H9 (cell line): ENCODE measurements at regions not wholly inside any gene's neighbourhood (a gene's known extent, or its start where the extent isn't known, plus 50 kb on each side); places are given as distances from the start of the nearest gene placed in this dataset.

ENCODE experiments used
- DNase-seq: peaks from one replicate; pipeline ENCODE4 v3.0.0-alpha.2; 2017
- H2AFZ ChIP-seq: one replicate; pipeline ENCODE4 v1.6.1; 2013; ENCODE audit warnings: mild to moderate bottlenecking, low read length, control low read depth, moderate library complexity
- H2AK5ac ChIP-seq: 2 replicates; pipeline ENCODE4 v1.6.1; 2013; ENCODE audit warnings: low read length, control low read depth, mixed read lengths; ENCODE audit not compliant: insufficient read length
- H2BK120ac ChIP-seq: one replicate; pipeline ENCODE4 v1.6.1; 2013; ENCODE audit warnings: low read depth, mild to moderate bottlenecking, low read length, control low read depth, inconsistent platforms; ENCODE audit not compliant: poor library complexity, severe bottlenecking
- H2BK12ac ChIP-seq: 2 replicates; pipeline ENCODE4 v1.6.1; 2013; ENCODE audit warnings: low read length, control low read depth, mixed read lengths, low read depth; ENCODE audit not compliant: insufficient read length
- H2BK15ac ChIP-seq: 2 replicates; pipeline ENCODE4 v1.6.1; 2013; ENCODE audit warnings: low read depth, low read length, control low read depth
- H2BK20ac ChIP-seq: one replicate; pipeline ENCODE4 v1.6.1; 2013; ENCODE audit warnings: low read depth, mild to moderate bottlenecking, low read length, control low read depth, inconsistent platforms; ENCODE audit not compliant: poor library complexity, severe bottlenecking
- H2BK5ac ChIP-seq: 2 replicates; pipeline ENCODE4 v1.6.1; 2013; ENCODE audit warnings: low read length, control low read depth, mixed read lengths; ENCODE audit not compliant: insufficient read length
- H3K14ac ChIP-seq: 2 replicates; pipeline ENCODE4 v1.6.1; 2013; ENCODE audit warnings: low read length, control low read depth; ENCODE audit not compliant: insufficient read depth
- H3K18ac ChIP-seq: 2 replicates; pipeline ENCODE4 v1.6.1; 2013; ENCODE audit warnings: low read depth, mild to moderate bottlenecking, mixed read lengths, low read length, control low read depth; ENCODE audit not compliant: insufficient read length
- H3K23ac ChIP-seq: 2 replicates; pipeline ENCODE4 v1.6.1; 2013; ENCODE audit warnings: low read length, control low read depth, mixed read lengths, low read depth; ENCODE audit not compliant: insufficient read length
- H3K23me2 ChIP-seq: 2 replicates; pipeline ENCODE4 v1.6.1; 2013; ENCODE audit warnings: low read depth, mild to moderate bottlenecking, mixed read lengths, low read length, control low read depth; ENCODE audit not compliant: insufficient read length, poor library complexity, severe bottlenecking
- H3K27ac ChIP-seq: 2 replicates; pipeline ENCODE4 v1.5.1; 2013; ENCODE audit warnings: low read length, control low read depth, mixed read lengths, low read depth; ENCODE audit not compliant: insufficient read length
- H3K27me3 ChIP-seq: 2 replicates; pipeline ENCODE4 v1.6.1; 2013; ENCODE audit warnings: low read length, control low read depth, inconsistent platforms; ENCODE audit not compliant: insufficient read depth
- H3K4ac ChIP-seq: 2 replicates; pipeline ENCODE4 v1.6.1; 2013; ENCODE audit warnings: low read depth, mild to moderate bottlenecking, control low read depth, inconsistent platforms, low read length, moderate library complexity
- H3K4me1 ChIP-seq: 2 replicates; pipeline ENCODE4 v1.6.1; 2013; ENCODE audit warnings: low read length, control low read depth, inconsistent platforms; ENCODE audit not compliant: insufficient read depth
- H3K4me2 ChIP-seq: 2 replicates; pipeline ENCODE4 v1.6.1; 2013; ENCODE audit warnings: low read length, control low read depth, mixed read lengths; ENCODE audit not compliant: insufficient read length, insufficient read depth
- H3K56ac ChIP-seq: 2 replicates; pipeline ENCODE4 v1.6.1; 2013; ENCODE audit warnings: low read depth, mild to moderate bottlenecking, mixed read lengths, low read length, control low read depth; ENCODE audit not compliant: insufficient read length
- H3K79me1 ChIP-seq: 2 replicates; pipeline ENCODE4 v1.6.1; 2013; ENCODE audit warnings: low read depth, mild to moderate bottlenecking, moderate library complexity, low read length, control low read depth, inconsistent platforms; ENCODE audit not compliant: insufficient read depth, poor library complexity, severe bottlenecking
- H3K79me2 ChIP-seq: 2 replicates; pipeline ENCODE4 v1.6.1; 2013; ENCODE audit warnings: low read length, control low read depth, inconsistent platforms; ENCODE audit not compliant: insufficient read depth
- H3K9ac ChIP-seq: 2 replicates; pipeline ENCODE4 v1.6.1; 2013; ENCODE audit warnings: low read length, control low read depth, mixed read lengths; ENCODE audit not compliant: insufficient read length; ENCODE audit errors: extremely low read depth
- H3K9me3 ChIP-seq: one replicate; pipeline ENCODE4 v1.6.1; 2013; ENCODE audit warnings: low read depth, low read length, inconsistent platforms; ENCODE audit not compliant: control insufficient read depth
- H3T11ph ChIP-seq: one replicate; pipeline ENCODE4 v1.6.1; 2013; ENCODE audit warnings: mild to moderate bottlenecking, low read length, control low read depth, inconsistent platforms
- H4K20me1 ChIP-seq: one replicate; pipeline ENCODE4 v1.6.1; 2013; ENCODE audit not compliant: control insufficient read depth, insufficient read length, insufficient read depth
- H4K5ac ChIP-seq: 2 replicates; pipeline ENCODE4 v1.6.1; 2013; ENCODE audit warnings: low read depth, mild to moderate bottlenecking, mixed read lengths, low read length, control low read depth; ENCODE audit not compliant: insufficient read length
- H4K8ac ChIP-seq: replicated peaks from 2 replicates; pipeline ENCODE4 v1.6.1; 2013; ENCODE audit warnings: low read length, control low read depth, mixed read lengths, low read depth; ENCODE audit not compliant: insufficient read length
- H4K91ac ChIP-seq: 2 replicates; pipeline ENCODE4 v1.6.1; 2013; ENCODE audit warnings: low read depth, mild to moderate bottlenecking, moderate library complexity, mixed read lengths, low read length, control low read depth; ENCODE audit not compliant: insufficient read length
- H3K27ac Mint-ChIP-seq, 3 experiments: 2 replicates in 2 of 3; 3 replicates in 1 of 3; pipeline ENCODE4 v1.8.0; 2020 to 2021; ENCODE audit warnings: mixed read lengths in 3 of 3, mild to moderate bottlenecking in 1 of 3, moderate library complexity in 1 of 3
- H3K27me3 Mint-ChIP-seq: 2 replicates; pipeline ENCODE4 v1.8.0; 2021; ENCODE audit warnings: low read depth, mild to moderate bottlenecking, moderate library complexity, mixed read lengths
- H3K36me3 Mint-ChIP-seq, 3 experiments: 2 replicates in 2 of 3; 3 replicates in 1 of 3; pipeline ENCODE4 v1.8.0; 2020 to 2021; ENCODE audit warnings: low read depth in 3 of 3, mixed read lengths in 3 of 3; ENCODE audit not compliant: insufficient read depth in 1 of 3
- H3K4me1 Mint-ChIP-seq, 2 experiments: 2 replicates each; pipeline ENCODE4 v1.8.0; 2020; ENCODE audit warnings: mixed read lengths in 2 of 2
- H3K4me3 Mint-ChIP-seq, 2 experiments: 2 replicates in 1 of 2; 3 replicates in 1 of 2; pipeline ENCODE4 v1.8.0; 2020 to 2021; ENCODE audit warnings: mild to moderate bottlenecking in 2 of 2, mixed read lengths in 2 of 2, moderate library complexity in 1 of 2
- H3K9me3 Mint-ChIP-seq, 2 experiments: 2 replicates in 1 of 2; 3 replicates in 1 of 2; pipeline ENCODE4 v1.8.0; 2020; ENCODE audit warnings: mild to moderate bottlenecking in 2 of 2, mixed read lengths in 2 of 2, moderate library complexity in 1 of 2
- WGBS: extraction: QIAGEN DNeasy Blood & Tissue Kit; methylation state at CpG from one replicate; pipeline ENCODE4 v1.1.7; 2013; ENCODE audit warnings: missing lambda C conversion rate, low lambda C conversion rate, mixed read lengths; ENCODE audit not compliant: insufficient read length; ENCODE audit errors: extremely low coverage; 5-methylcytosine and 5-hydroxymethylcytosine counted together
- TF ChIP-seq, protein P1 (sequence below): fragments of 200-600 bp; sonication (generic); conservative IDR thresholded peaks from 3 replicates; pipeline ENCODE4 v1.8.0; 2021; ENCODE audit warnings: antibody characterized with exemption, mild to moderate bottlenecking

DNA sequence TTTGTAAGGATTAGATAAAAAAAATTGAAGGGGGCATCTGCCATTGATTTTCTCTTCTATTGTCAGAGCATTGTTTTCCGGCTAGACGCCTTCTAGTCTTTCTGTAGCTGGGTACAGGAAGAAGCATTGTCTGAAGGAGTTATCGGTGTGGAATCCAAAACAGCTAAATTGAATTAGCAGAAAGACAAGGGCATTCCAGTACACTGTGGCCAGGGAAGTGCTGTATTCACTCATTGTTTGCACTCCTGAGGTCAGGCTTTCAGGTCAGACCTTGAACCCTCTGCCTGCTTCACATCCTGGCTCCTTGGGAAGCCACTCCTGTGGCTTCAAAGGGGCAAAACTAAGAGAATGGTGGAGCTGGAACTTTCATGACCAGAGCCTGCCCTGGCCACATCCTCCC is 81.1 kb upstream of the SNAP25 start:
- Histone ChIP-seq H3K18ac (no peak overlapping the region), H3K27me3 (no peaks in the 10 kb centered on the region), H3T11ph (no peak overlapping the region), H2AFZ (no peak overlapping the region), H3K4me2 (no peak overlapping the region), H4K8ac (no peak overlapping the region), H3K9ac (no peak overlapping the region), H2BK12ac (no peak overlapping the region), H2AK5ac (no peak overlapping the region), H2BK15ac (no peak overlapping the region), H4K91ac (no peak overlapping the region), H3K23me2 (no peaks in the 10 kb centered on the region), H3K23ac (no peak overlapping the region), H2BK20ac (no peak overlapping the region), H2BK5ac (no peak overlapping the region), H3K56ac (no peak overlapping the region), H4K20me1 (no peaks in the 10 kb centered on the region), H3K4me1 (no peaks in the 10 kb centered on the region; the same call in 1 of the 2 replicates), H4K5ac (no peak overlapping the region), H3K79me1 (no peaks in the 10 kb centered on the region), H3K79me2 (no peaks in the 10 kb centered on the region), H3K27ac (no peak overlapping the region), H2BK120ac (no peak overlapping the region), H3K14ac (no peak overlapping the region), H3K9me3 (no peaks in the 10 kb centered on the region), H3K4ac (no peak overlapping the region)
- no peak overlapping the region for H3K4me3 Mint-ChIP-seq
- TF ChIP-seq, protein P1, sequence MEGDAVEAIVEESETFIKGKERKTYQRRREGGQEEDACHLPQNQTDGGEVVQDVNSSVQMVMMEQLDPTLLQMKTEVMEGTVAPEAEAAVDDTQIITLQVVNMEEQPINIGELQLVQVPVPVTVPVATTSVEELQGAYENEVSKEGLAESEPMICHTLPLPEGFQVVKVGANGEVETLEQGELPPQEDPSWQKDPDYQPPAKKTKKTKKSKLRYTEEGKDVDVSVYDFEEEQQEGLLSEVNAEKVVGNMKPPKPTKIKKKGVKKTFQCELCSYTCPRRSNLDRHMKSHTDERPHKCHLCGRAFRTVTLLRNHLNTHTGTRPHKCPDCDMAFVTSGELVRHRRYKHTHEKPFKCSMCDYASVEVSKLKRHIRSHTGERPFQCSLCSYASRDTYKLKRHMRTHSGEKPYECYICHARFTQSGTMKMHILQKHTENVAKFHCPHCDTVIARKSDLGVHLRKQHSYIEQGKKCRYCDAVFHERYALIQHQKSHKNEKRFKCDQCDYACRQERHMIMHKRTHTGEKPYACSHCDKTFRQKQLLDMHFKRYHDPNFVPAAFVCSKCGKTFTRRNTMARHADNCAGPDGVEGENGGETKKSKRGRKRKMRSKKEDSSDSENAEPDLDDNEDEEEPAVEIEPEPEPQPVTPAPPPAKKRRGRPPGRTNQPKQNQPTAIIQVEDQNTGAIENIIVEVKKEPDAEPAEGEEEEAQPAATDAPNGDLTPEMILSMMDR: no peak
- no peak overlapping the region for H3K27ac Mint-ChIP-seq
- H3K9me3 Mint-ChIP-seq: no peaks in the 10 kb centered on the region
- H3K4me1 Mint-ChIP-seq: peaks cover 8 to 11% of the 10 kb centered on the region in 2 experiments
- H3K27me3 Mint-ChIP-seq: 0 out of 2 replicates have a peak, but pooled peaks cover 2% of the 10 kb centered on the region
- DNase-seq: no peak
- H3K36me3 Mint-ChIP-seq: no peaks in the 10 kb centered on the region
- WGBS: no CpG with 5 or more reads among the region's 3 CpGs
